Trophoblast cell (in vitro differentiated cells and primary cell): ENCODE measurements at regions not wholly inside any gene's neighbourhood (a gene's known extent, or its start where the extent isn't known, plus 50 kb on each side); places are given as distances from the start of the nearest gene placed in this dataset.

Experiments used
- DNase-seq, 2 donors: peaks; one replicate each; pipeline ENCODE4 v3.0.0-alpha.2; 2016
- H2AFZ ChIP-seq: 2 replicates; pipeline ENCODE4 v1.6.1; 2013; ENCODE audit warnings: low read length, moderate library complexity, mild to moderate bottlenecking; ENCODE audit not compliant: insufficient read depth, poor library complexity
- H2AK5ac ChIP-seq: 2 replicates; pipeline ENCODE4 v1.6.1; 2013; ENCODE audit warnings: mild to moderate bottlenecking, low read length
- H2BK120ac ChIP-seq: 2 replicates; pipeline ENCODE4 v1.6.1; 2013; ENCODE audit warnings: low read length, mild to moderate bottlenecking, moderate library complexity; ENCODE audit not compliant: insufficient read depth, poor library complexity
- H2BK12ac ChIP-seq: 2 replicates; pipeline ENCODE4 v1.6.1; 2013; ENCODE audit warnings: mild to moderate bottlenecking, low read length, moderate library complexity
- H2BK5ac ChIP-seq: 2 replicates; pipeline ENCODE4 v1.6.1; 2013; ENCODE audit warnings: low read length, low read depth, moderate library complexity, mild to moderate bottlenecking; ENCODE audit not compliant: poor library complexity
- H3K14ac ChIP-seq: 2 replicates; pipeline ENCODE4 v1.6.1; 2013; ENCODE audit warnings: mild to moderate bottlenecking, low read length
- H3K18ac ChIP-seq: 2 replicates; pipeline ENCODE4 v1.6.1; 2013; ENCODE audit warnings: mild to moderate bottlenecking, low read length
- H3K23ac ChIP-seq: 2 replicates; pipeline ENCODE4 v1.6.1; 2013; ENCODE audit warnings: low read length
- H3K27ac ChIP-seq: 2 replicates; pipeline ENCODE4 v1.5.1; 2013; ENCODE audit warnings: low read depth, mild to moderate bottlenecking, inconsistent platforms, low read length, moderate library complexity
- H3K27me3 ChIP-seq: 2 replicates; pipeline ENCODE4 v1.6.1; 2013; ENCODE audit warnings: inconsistent platforms, mild to moderate bottlenecking, low read length, moderate library complexity; ENCODE audit not compliant: insufficient read depth
- H3K36me3 ChIP-seq, 2 experiments: 1 replicate in 1 of 2; 2 replicates in 1 of 2; pipeline ENCODE4 v1.6.1; 2013; ENCODE audit warnings: low read length in 2 of 2, mild to moderate bottlenecking in 2 of 2, moderate library complexity in 1 of 2; ENCODE audit not compliant: insufficient read depth in 2 of 2, control insufficient read depth in 1 of 2
- H3K4ac ChIP-seq: 2 replicates; pipeline ENCODE4 v1.6.1; 2013; ENCODE audit warnings: low read depth, mild to moderate bottlenecking, low read length, moderate library complexity
- H3K4me1 ChIP-seq, 2 experiments: 1 replicate in 1 of 2; 2 replicates in 1 of 2; pipeline ENCODE4 v1.6.1; 2013; ENCODE audit warnings: low read length in 2 of 2, mild to moderate bottlenecking in 2 of 2, moderate library complexity in 1 of 2; ENCODE audit not compliant: insufficient read depth in 2 of 2, control insufficient read depth in 1 of 2
- H3K4me2 ChIP-seq: 2 replicates; pipeline ENCODE4 v1.6.1; 2013; ENCODE audit warnings: inconsistent platforms, mild to moderate bottlenecking, low read length, moderate library complexity
- H3K4me3 ChIP-seq: 2 replicates; pipeline ENCODE4 v1.5.1; 2013; ENCODE audit warnings: mild to moderate bottlenecking, low read depth, low read length, inconsistent platforms
- H3K79me1 ChIP-seq: one replicate; pipeline ENCODE4 v1.6.1; 2013; ENCODE audit warnings: low read length
- H3K79me2 ChIP-seq: 2 replicates; pipeline ENCODE4 v1.6.1; 2013; ENCODE audit warnings: low read length, mild to moderate bottlenecking; ENCODE audit not compliant: control insufficient read depth, insufficient read depth, poor library complexity
- H3K9ac ChIP-seq: 2 replicates; pipeline ENCODE4 v1.6.1; 2013; ENCODE audit warnings: mild to moderate bottlenecking, low read length
- H3K9me3 ChIP-seq: 2 replicates; pipeline ENCODE4 v1.6.1; 2013; ENCODE audit warnings: low read depth, mild to moderate bottlenecking, control low read depth, inconsistent platforms, low read length; ENCODE audit not compliant: insufficient read depth
- H4K12ac ChIP-seq: 2 replicates; pipeline ENCODE4 v1.6.1; 2013; ENCODE audit warnings: low read depth, mild to moderate bottlenecking, low read length, moderate library complexity
- H4K8ac ChIP-seq: 2 replicates; pipeline ENCODE4 v1.6.1; 2013; ENCODE audit warnings: low read depth, mild to moderate bottlenecking, low read length, moderate library complexity
- H4K91ac ChIP-seq: one replicate; pipeline ENCODE4 v1.6.1; 2013; ENCODE audit warnings: low read depth, mild to moderate bottlenecking, low read length, moderate library complexity
- WGBS: extraction: QIAGEN DNeasy Blood & Tissue Kit; methylation state at CpG from one replicate; pipeline ENCODE4 v1.1.7; 2013; ENCODE audit warnings: missing lambda C conversion rate; ENCODE audit not compliant: insufficient read length, insufficient coverage; ENCODE audit errors: extremely low coverage; 5-methylcytosine and 5-hydroxymethylcytosine counted together

- Histone ChIP-seq H3K18ac (no peak overlapping the region), H2AFZ (no peak overlapping the region), H4K91ac (no peak overlapping the region), H3K4me2 (no peak overlapping the region), H3K36me3 (no peaks in the 10 kb centered on the region), H3K9ac (no peak overlapping the region), H2BK12ac (no peak overlapping the region), H3K27me3 (no peaks in the 10 kb centered on the region), H3K23ac (no peak overlapping the region), H4K12ac (no peak overlapping the region), H4K8ac (no peak overlapping the region), H2AK5ac (no peak overlapping the region), H2BK5ac (no peak overlapping the region), H3K79me1 (no peaks in the 10 kb centered on the region), H3K4ac (no peak overlapping the region), H3K4me1 (peaks cover 3 to 7% of the 10 kb centered on the region in 2 experiments), H3K9me3 (no peaks in the 10 kb centered on the region), H3K27ac (no peak overlapping the region), H3K79me2 (no peaks in the 10 kb centered on the region), H3K14ac (no peak overlapping the region), H3K4me3 (no peak overlapping the region), H2BK120ac (no peak overlapping the region)
- DNase-seq, result peak in 1 of 2 donors; percentile 15
- WGBS, result no CpG with 5 or more reads among the region's 1 CpG
Observed at GRCh38 chr10:20596065-20596755, 300.9 kb downstream of the NEBL start.

- Histone ChIP-seq H3K79me1 (no peaks in the 10 kb centered on the region), H3K4me2 (no peak overlapping the region), H2AFZ (no peak overlapping the region), H4K12ac (no peak overlapping the region), H3K9me3 (no peaks in the 10 kb centered on the region), H3K23ac (no peak overlapping the region), H3K79me2 (no peaks in the 10 kb centered on the region), H3K9ac (peak overlapping the region; percentile 49), H3K14ac (no peak overlapping the region), H2AK5ac (no peak overlapping the region), H3K4me1 (peaks cover 2 to 5% of the 10 kb centered on the region in 2 experiments), H3K18ac (no peak overlapping the region), H2BK5ac (no peak overlapping the region), H3K4ac (no peak overlapping the region), H4K8ac (no peak overlapping the region), H3K4me3 (peak overlapping the region; percentile 47), H3K36me3 (no peaks in the 10 kb centered on the region), H2BK120ac (no peak overlapping the region), H2BK12ac (no peak overlapping the region), H3K27ac (no peak overlapping the region), H4K91ac (no peak overlapping the region), H3K27me3 (no peaks in the 10 kb centered on the region)
- no peak for DNase-seq
- WGBS, result no CpG with 5 or more reads among the region's 3 CpGs
Observed at GRCh38 chr10:20593649-20594048, 303.5 kb downstream of the NEBL start.

GRCh38 chr10:20582041-20582440 lies 315.1 kb downstream of the NEBL start:
- no peak overlapping the region for H3K18ac ChIP-seq
- peaks cover 4% of the 10 kb centered on the region for H3K9me3 ChIP-seq
- DNase-seq, result no peak
- no peaks in the 10 kb centered on the region for H3K36me3 ChIP-seq
- H3K14ac ChIP-seq, result no peak overlapping the region
- H3K4ac ChIP-seq, result no peak overlapping the region
- no peak overlapping the region for H2BK5ac ChIP-seq
- H2AFZ ChIP-seq, result no peak overlapping the region
- H2AK5ac ChIP-seq, result no peak overlapping the region
- H3K27ac ChIP-seq, result no peak overlapping the region
- H4K12ac ChIP-seq, result no peak overlapping the region
- no peak overlapping the region for H2BK12ac ChIP-seq
- no peak overlapping the region for H4K8ac ChIP-seq
- H3K27me3 ChIP-seq, result no peaks in the 10 kb centered on the region
- no peak overlapping the region for H2BK120ac ChIP-seq
- no peak overlapping the region for H3K23ac ChIP-seq
- no CpG with 5 or more reads among the region's 1 CpG for WGBS
- H3K4me3 ChIP-seq, result no peak overlapping the region
- H4K91ac ChIP-seq, result no peak overlapping the region
- H3K4me1 ChIP-seq, result no peaks in the 10 kb centered on the region
- H3K79me1 ChIP-seq, result no peaks in the 10 kb centered on the region
- no peaks in the 10 kb centered on the region for H3K79me2 ChIP-seq
- H3K9ac ChIP-seq, result no peak overlapping the region
- no peak overlapping the region for H3K4me2 ChIP-seq

GRCh38 chr10:20573924-20574323 lies 323.2 kb downstream of the NEBL start:
- H4K8ac ChIP-seq, result no peak overlapping the region
- H3K9me3 ChIP-seq, result peaks cover 1% of the 10 kb centered on the region
- no peak overlapping the region for H3K27ac ChIP-seq
- no peak overlapping the region for H3K4me2 ChIP-seq
- no peak overlapping the region for H2AK5ac ChIP-seq
- H3K27me3 ChIP-seq, result no peaks in the 10 kb centered on the region
- H3K18ac ChIP-seq, result no peak overlapping the region
- no peaks in the 10 kb centered on the region for H3K36me3 ChIP-seq
- H3K14ac ChIP-seq, result no peak overlapping the region
- H4K91ac ChIP-seq, result no peak overlapping the region
- no peak overlapping the region for H3K4me3 ChIP-seq
- DNase-seq, result no peak
- no peaks in the 10 kb centered on the region for H3K79me1 ChIP-seq
- H2AFZ ChIP-seq, result no peak overlapping the region
- no peak overlapping the region for H2BK120ac ChIP-seq
- no peak overlapping the region for H3K4ac ChIP-seq
- no peaks in the 10 kb centered on the region for H3K4me1 ChIP-seq
- no peak overlapping the region for H3K23ac ChIP-seq
- no peak overlapping the region for H2BK5ac ChIP-seq
- no peaks in the 10 kb centered on the region for H3K79me2 ChIP-seq
- H2BK12ac ChIP-seq, result no peak overlapping the region
- no peak overlapping the region for H4K12ac ChIP-seq
- H3K9ac ChIP-seq, result no peak overlapping the region
- WGBS, result no CpG with 5 or more reads among the region's 2 CpGs
